GM21723 (cell line): ENCODE measurements at regions not wholly inside any gene's neighbourhood (a gene's known extent, or its start where the extent isn't known, plus 50 kb on each side); places are given as distances from the start of the nearest gene placed in this dataset.

Experiments
- ATAC-seq: cut with Tn5 transposase; IDR thresholded peaks from one replicate; pipeline ENCODE4 v1.9.1; 2021; ENCODE audit warnings: mild to moderate bottlenecking, moderate library complexity; ENCODE audit not compliant: unreplicated experiment

- no peak for ATAC-seq
Observed at GRCh38 chr6:98260382-98260781, 574.0 kb upstream of the POU3F2 start.

- ATAC-seq, result no peak
Observed at GRCh38 chr6:98272060-98272459, 562.3 kb upstream of the POU3F2 start.

- ATAC-seq, result no peak
Observed at GRCh38 chr6:98274691-98275090, 559.7 kb upstream of the POU3F2 start.

GRCh38 chr6:98280492-98280891 is 553.9 kb upstream of the POU3F2 start:
- ATAC-seq, result no peak

- ATAC-seq, result no peak
Observed at GRCh38 chr6:98286620-98287019, 547.8 kb upstream of the POU3F2 start.

GRCh38 chr6:98287876-98288275 is 546.5 kb upstream of the POU3F2 start:
- ATAC-seq, result no peak

GRCh38 chr6:98292810-98293209 is 541.6 kb upstream of the POU3F2 start:
- ATAC-seq, result no peak

- ATAC-seq, result no peak
Observed at GRCh38 chr6:98295515-98296175, 538.7 kb upstream of the POU3F2 start.

GRCh38 chr6:98308564-98308963 is 525.8 kb upstream of the POU3F2 start:
- no peak for ATAC-seq

- no peak for ATAC-seq
Observed at GRCh38 chr6:98310443-98310842, 523.9 kb upstream of the POU3F2 start.

GRCh38 chr6:98323605-98324004 is 510.8 kb upstream of the POU3F2 start:
- peak; percentile 86 for ATAC-seq

GRCh38 chr6:98324446-98324845 is 509.9 kb upstream of the POU3F2 start:
- ATAC-seq, result no peak

- ATAC-seq, result no peak
Observed at GRCh38 chr6:98325366-98325765, 509.0 kb upstream of the POU3F2 start.

GRCh38 chr6:98333273-98333672 is 501.1 kb upstream of the POU3F2 start:
- no peak for ATAC-seq

- no peak for ATAC-seq
Observed at GRCh38 chr6:98335594-98335993, 498.8 kb upstream of the POU3F2 start.

GRCh38 chr6:98339506-98339905 is 494.9 kb upstream of the POU3F2 start:
- no peak for ATAC-seq

- ATAC-seq, result no peak
Observed at GRCh38 chr6:98343004-98343403, 491.4 kb upstream of the POU3F2 start.

- ATAC-seq, result no peak
Observed at GRCh38 chr6:98343797-98344196, 490.6 kb upstream of the POU3F2 start.

GRCh38 chr6:98352348-98352747 is 482.0 kb upstream of the POU3F2 start:
- ATAC-seq, result no peak

GRCh38 chr6:98358173-98358572 is 476.2 kb upstream of the POU3F2 start:
- no peak for ATAC-seq

- ATAC-seq, result no peak
Observed at GRCh38 chr6:98366371-98366770, 468.0 kb upstream of the POU3F2 start.

- ATAC-seq, result no peak
Observed at GRCh38 chr6:98380589-98380988, 453.8 kb upstream of the POU3F2 start.

GRCh38 chr6:98382246-98382645 is 452.1 kb upstream of the POU3F2 start:
- ATAC-seq, result no peak
